HG03025 (cell line): ENCODE measurements at regions not wholly inside any gene's neighbourhood (a gene's known extent, or its start where the extent isn't known, plus 50 kb on each side); places are given as distances from the start of the nearest gene placed in this dataset.

Experiments
- ATAC-seq: cut with Tn5 transposase; IDR thresholded peaks from one replicate; pipeline ENCODE4 v1.9.1; 2021; ENCODE audit warnings: mild to moderate bottlenecking, moderate library complexity; ENCODE audit not compliant: unreplicated experiment, low FRiP score

- no peak for ATAC-seq
Observed at GRCh38 chr6:132005178-132005577, 54.0 kb upstream of the CCN2 start.

DNA sequence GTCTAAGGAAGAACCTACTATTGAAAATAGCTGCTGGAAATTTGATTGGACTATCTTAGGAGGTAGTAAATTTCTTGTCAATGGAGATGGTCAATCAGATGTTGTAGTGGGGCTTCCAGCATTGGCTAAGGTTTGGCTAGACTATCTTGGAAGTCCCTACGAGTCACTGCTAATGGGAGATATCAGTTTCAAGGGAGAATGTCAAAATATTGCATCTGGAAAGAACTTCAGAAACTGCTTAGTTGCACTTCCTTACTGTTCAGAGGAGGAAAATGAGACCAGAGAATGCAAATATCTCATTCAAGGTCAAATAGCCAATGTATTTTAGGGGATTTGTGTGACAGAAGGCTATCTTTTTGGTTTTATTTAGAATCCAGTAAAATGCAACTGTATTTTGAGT, 53.5 kb upstream of the CCN2 start:
- ATAC-seq: no peak

DNA sequence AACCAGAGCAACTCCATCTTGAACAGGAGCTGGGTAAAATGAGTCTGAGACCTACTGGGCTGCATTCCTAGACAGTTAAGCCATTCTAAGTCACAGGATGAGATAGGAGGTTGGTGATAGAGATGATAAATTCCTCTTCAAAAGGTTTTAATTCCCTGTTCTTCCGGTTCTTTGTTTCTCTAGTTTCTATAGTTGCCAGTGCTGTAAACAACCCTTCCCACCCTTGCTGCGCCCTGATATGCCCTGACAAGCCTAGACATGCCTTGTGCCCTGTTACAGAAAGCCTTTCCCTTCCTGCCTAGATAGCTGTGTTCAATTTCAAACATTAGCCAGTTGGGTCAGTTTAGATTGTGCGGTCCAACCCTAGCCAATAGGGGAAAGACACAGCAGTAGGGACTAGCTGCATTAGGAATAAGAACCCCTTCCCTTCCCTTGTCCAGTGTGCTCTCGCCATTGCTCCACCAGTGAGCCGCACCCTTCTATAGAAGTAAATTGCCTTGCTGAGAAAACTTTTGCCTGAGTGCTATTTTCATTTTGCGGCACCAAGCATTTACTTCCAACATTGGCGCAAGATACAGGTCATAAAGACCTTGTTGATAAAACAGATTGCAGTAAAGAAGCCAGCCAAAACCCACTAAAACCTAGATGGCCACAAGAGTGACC, 52.5 kb upstream of the CCN2 start:
- ATAC-seq: no peak
